ENCODE measurements at regions not wholly inside any gene's neighbourhood (a gene's known extent, or its start where the extent isn't known, plus 50 kb on each side); places are given as distances from the start of the nearest gene placed in this dataset.

DNA sequence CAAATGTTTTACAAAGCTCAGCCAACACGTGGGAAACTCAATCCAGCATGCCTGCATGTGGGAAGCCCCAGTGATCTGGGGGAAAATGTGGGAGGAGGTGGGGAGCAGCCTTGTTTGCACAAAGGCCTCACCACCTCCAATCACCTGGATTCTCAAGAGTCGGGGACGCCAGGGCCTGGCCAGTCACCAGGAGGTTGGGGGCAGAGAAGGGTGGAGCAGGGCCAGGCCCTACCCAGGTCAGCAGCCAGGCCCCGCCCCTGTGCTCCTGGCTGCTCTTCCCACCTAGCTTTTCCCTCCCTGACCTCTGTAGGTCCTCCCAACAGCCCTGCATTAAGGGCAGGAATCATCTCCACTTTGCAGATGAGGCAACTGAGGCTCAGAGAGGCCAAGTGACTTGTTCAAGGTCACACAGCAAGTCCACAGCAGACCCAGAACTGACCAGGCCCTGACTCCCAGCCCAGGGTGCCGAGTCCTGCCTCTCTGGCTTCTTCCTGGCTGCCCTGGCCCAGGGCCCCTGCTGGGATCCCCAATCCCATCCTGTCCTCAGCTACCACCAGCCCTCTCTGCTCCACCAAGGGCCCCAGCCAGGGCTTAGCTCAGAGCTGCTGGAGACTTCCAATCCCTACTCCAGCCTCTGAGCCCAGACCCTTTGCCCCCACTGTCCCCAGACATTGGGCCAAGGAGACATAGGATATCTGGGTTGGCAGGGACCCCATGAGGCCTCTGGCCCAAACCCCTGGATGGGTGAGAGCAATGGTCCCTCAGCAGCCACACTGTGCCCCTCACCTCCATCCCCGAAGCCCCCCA is 508.6 kb downstream of the PTPRU start:
- no peak for DNase-seq

- DNase-seq = no peak
Measured at GRCh38 chr1:29743931-29744330, 507.6 kb downstream of the PTPRU start.

DNA sequence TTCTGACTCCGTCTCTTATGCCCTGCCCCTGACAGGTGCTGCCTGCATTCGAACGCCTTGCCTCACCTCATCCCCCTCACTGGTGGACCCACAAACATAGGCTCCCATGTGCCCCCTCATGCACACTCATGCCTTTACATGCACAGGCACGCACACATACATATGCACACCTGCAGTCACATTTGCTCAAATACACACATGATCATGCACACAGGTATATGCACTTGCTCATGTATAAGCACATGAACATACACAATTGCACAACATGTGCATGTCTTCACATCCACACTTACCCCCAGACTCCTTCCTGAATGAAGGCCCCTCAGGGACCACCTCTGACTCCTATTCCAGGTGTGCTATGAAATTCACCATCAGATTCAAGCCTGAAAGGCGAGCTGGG is 506.9 kb downstream of the PTPRU start:
- no peak for DNase-seq

GRCh38 chr1:29739176-29739575 is 502.9 kb downstream of the PTPRU start:
- no peak for DNase-seq

DNA sequence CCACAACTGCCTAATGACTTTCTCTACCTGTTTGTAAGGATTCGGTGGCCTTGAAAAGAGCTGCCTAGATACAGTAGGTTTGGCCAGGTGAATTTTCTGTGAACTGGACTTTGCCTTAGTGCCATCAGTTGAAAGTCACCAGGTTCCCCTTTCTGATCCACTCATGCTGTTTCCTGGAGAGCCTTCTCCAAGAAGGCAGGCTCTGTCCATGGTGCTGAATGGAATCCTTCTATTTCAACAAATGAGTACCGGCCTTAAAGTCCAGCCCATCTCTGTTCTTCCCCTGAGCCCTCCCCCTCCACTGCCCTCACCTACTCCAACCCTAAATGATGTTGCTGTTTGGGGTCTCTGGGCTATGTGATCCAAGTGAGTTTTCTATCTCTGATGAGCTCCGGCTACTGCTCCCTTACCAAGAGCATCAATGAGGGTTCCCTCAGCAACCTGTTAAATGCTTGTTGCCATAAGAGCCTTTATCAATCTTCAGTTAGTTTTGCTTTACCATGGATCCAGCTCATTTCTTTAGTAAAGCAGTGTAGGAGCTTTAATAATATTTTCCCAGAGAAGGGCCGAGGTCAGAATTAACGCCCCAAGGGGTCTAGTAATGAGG is 500.4 kb downstream of the PTPRU start:
- DNase-seq = peak; percentile 20

DNA sequence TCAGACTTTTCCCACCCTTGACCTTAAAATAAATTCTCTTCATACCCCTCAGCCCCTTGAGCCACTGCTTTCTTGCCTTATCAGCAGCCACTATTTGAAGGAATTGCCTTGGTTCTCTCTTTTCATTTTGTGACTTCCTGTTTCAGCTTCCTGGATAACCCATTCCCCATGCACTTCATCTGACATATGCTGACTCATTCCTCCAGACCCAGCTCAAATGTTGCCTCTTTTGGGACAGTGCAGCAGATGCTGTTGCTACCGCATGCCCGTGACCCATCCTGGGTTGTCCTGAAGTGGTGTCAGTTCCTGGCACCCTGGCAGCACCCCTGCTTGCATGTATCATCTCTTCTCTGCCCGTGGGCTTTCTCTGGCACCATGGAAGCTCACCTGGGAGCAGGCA is 496.1 kb downstream of the PTPRU start:
- no peak for DNase-seq

GRCh38 chr1:29730623-29731022 is 494.3 kb downstream of the PTPRU start:
- no peak for DNase-seq

DNA sequence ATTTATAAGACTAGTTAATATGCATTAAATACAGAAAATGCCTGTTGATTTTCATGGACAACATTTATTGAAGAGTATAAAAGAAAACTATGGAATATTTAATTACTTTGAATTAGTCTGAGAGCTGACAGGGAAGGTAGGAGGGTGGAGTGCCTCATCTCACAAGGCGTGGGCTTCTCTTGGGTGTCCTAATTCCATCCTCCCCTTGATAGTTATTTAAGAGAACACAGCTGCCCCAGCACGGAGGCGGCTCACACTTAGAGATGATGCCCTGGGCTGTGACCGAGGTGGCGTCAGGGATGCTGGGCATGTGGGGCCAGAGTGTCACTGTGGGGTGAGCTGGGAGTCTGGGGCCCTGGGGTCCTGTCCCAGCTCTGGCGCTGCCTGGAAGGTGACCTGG is 493.0 kb downstream of the PTPRU start:
- DNase-seq = no peak

DNA sequence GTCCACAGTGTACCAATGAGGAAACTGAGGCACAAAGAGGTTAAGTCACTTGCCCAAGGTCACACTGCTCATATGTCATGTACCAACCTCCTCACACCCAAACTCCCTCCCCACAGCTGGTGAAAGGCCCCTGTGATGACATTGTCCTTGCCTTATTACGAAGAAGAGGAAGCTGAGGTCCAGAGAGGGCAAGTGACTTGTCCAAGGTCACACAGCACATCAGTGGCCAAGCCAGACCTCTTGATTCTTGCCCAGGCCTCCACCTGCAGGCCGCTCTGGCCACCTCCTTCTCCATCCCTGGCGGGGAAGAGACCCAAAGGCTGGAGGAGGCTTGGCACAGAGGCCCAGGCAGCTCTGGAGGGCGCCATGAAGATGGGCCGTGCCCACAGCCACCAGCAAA is 492.4 kb downstream of the PTPRU start:
- no peak for DNase-seq

- DNase-seq = no peak
Measured at GRCh38 chr1:29725262-29725661, 488.9 kb downstream of the PTPRU start.

- DNase-seq = no peak
Measured at GRCh38 chr1:29722598-29722997, 486.3 kb downstream of the PTPRU start.

- DNase-seq = no peak
Measured at GRCh38 chr1:29719253-29719652, 482.9 kb downstream of the PTPRU start.

- no peak for DNase-seq
Measured at GRCh38 chr1:29718791-29719190, 482.5 kb downstream of the PTPRU start.

GRCh38 chr1:29716306-29716705 is 480.0 kb downstream of the PTPRU start:
- DNase-seq = no peak

GRCh38 chr1:29713857-29714256 is 477.5 kb downstream of the PTPRU start:
- DNase-seq = no peak

GRCh38 chr1:29712801-29713200 is 476.5 kb downstream of the PTPRU start:
- no peak for DNase-seq

GRCh38 chr1:29712284-29712651 is 475.9 kb downstream of the PTPRU start:
- no peak for DNase-seq

- DNase-seq = no peak
Measured at GRCh38 chr1:29711582-29712283, 475.4 kb downstream of the PTPRU start.

DNA sequence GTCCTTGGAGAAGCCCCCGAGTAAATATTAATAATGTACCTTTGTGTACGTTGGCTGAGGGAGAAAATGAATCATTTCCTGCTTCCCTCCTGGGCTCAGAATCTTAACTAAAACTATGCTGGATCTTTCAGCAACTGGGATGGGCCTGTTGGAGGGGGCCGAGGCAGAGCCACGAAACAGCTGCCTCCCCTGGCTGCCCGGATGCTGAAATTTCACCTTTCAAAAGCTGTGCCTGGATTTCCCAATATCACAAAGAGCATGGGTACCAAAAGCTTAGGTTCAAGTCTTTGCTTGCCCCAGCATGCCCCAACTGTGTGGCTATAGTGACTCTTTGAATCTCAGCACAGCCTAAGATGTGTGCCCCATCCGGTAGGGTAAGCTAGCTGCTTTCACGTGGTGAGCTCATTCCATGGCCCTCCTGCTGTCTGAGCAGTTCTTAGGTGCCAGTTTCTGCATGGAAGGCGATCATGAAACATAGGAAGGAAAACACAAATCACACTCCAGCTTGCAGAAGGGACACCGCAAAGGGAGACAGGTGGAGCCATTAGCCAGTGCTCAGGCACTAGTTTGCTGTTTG is 473.5 kb downstream of the PTPRU start:
- peak; percentile 49 for DNase-seq

DNA sequence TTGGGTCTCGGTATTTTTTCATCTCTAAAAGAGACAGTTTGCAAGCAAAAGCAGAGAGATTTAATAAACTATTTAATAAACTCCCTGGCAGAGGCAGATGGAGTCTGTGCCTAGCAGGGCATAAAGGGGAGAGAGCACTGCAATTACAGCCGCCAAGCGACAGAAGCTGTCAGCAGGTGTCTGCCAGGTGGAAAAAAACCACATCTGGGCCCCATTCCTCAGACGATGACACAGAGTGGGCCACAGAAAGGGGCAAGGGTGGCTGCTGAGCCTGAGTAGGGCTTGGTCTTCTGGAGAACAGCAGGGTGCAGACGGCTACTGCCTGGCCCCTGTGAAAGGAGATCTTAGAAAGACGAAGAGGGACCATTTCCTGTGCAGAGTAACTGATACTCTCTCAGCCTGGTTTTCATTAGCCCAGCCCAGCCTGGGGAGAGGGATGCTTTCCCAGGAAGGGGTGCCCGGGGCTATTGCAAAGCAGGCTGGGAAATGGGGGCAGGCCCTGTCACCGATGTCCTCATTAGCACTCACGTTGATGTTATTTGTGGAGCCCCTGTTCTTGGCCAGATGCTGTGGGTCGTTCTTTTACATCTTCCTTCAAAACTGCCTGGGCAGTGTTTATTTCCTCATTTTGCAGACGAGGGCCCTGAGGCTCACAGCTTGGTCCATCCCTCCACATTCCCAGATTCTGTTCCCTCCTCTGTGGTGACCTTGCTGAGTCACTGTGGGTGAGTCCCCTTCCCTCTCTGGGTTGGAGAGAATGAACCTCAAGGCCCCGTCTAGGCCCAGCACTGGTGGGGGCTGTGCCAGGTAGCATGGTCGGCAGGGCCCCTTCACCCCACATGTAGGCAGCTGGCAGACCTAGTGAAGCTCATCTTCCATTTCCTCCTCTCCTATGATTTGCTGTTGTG is 472.7 kb downstream of the PTPRU start:
- DNase-seq = no peak

- DNase-seq = no peak
Measured at GRCh38 chr1:29708381-29708780, 472.1 kb downstream of the PTPRU start.

DNA sequence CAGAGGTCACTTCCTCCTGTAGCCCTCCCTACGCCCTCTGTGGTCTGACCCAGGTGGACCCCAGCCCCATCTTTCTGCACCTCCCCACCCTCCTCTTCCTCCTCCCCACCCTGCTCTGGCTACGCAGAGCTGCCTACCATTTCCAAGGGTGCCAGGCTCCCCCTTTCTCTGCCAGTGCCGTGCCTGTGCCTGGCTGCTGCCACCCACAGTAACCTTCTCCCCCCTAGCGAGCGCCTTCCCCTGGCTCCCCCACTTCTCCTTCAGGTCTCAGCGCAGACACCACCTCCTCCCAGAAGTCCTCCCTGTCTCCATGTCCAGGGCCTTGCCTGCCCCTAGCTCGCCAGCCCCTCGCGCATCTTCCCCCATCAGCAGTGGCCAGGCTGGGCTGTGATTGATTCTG is 471.5 kb downstream of the PTPRU start:
- DNase-seq = no peak

DNA sequence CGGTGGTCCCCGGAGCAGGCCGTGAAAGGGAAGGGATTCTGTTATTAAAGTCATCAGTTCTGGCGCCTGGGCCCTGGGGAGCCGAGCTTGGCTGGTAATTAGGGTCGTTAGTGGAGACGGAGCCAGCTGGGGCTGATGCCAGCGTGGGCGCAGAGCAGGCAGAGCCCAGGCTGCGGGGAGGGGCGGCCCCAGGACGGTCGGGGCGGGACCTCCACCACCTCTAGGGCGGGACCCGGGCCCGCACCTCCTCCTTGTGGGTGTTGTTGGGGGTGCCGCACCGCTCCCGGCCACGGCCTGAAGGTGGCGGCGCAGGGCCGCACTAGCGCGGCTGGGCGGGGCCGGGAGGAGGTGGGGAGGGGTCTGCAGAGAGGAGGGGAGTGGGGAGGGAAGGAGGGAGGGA is 470.6 kb downstream of the PTPRU start:
- DNase-seq = peak; percentile 7
